ENCODE measurements at regions not wholly inside any gene's neighbourhood (a gene's known extent, or its start where the extent isn't known, plus 50 kb on each side); places are given as distances from the start of the nearest gene placed in this dataset.
A peak's percentile ranks its signal among the peaks of the same experiment; 100 is the strongest.
"Not testable (repeated sequence)": the region's sequence is repeated elsewhere in the genome, so short reads cannot be mapped to it uniquely, and the experiment has no call there.

DNA sequence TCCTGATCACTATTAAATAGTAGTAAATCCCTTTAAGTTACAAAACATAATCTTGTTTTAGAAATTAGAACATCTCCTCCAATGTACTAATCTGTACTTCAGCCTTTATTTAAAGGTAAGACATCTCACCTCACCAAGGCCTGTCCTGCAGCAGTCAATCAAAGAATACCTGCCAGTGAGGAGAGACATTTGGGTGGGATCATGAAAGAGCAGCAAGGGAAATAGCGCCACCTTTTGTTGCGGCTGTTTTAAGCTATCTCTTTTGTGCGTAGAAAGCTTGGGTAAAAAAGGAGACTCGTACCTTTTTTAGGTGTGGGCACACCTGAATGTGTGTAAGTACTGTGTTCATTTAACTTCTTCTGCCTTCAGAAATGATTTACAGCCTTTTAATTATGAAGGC, 117.8 kb upstream of the TMTC1 start:
- Histone ChIP-seq H3K4me1 (ENCODE audit: insufficient read depth, low read length) (no peaks in the 10 kb centered on the region), H3K27ac (ENCODE audit: low read depth, low read length) (no peak overlapping the region), H3K4me3 (ENCODE audit: low read length in 2 of 2) (no peak overlapping the region), H3K27me3 (ENCODE audit: insufficient read depth, low read length) (no peaks in the 10 kb centered on the region), H3K36me3 (ENCODE audit: insufficient read depth, low read length) (no peaks in the 10 kb centered on the region), H3K9me3 (ENCODE audit: control insufficient read depth in 1 of 2, low read length in 2 of 2) (no peaks in the 10 kb centered on the region)
- Mint-ChIP-seq H3K36me3 (no peaks in the 10 kb centered on the region), H3K4me3 (no peak overlapping the region), H3K27ac (no peak overlapping the region), H3K27me3 (no peaks in the 10 kb centered on the region), H3K9me3 (peaks cover 0 to 6% (median under 1%) of the 10 kb centered on the region in 8 donors), H3K4me1 (no peaks in the 10 kb centered on the region)
- DNase-seq = no peak
- intact Hi-C loops (cut with micrococcal nuclease) = no loop called here
- ChIA-PET CTCF (ENCODE audit: partially characterized antibody) (no interaction called here), POLR2A (ENCODE audit: partially characterized antibody) (no interaction called here)

DNA sequence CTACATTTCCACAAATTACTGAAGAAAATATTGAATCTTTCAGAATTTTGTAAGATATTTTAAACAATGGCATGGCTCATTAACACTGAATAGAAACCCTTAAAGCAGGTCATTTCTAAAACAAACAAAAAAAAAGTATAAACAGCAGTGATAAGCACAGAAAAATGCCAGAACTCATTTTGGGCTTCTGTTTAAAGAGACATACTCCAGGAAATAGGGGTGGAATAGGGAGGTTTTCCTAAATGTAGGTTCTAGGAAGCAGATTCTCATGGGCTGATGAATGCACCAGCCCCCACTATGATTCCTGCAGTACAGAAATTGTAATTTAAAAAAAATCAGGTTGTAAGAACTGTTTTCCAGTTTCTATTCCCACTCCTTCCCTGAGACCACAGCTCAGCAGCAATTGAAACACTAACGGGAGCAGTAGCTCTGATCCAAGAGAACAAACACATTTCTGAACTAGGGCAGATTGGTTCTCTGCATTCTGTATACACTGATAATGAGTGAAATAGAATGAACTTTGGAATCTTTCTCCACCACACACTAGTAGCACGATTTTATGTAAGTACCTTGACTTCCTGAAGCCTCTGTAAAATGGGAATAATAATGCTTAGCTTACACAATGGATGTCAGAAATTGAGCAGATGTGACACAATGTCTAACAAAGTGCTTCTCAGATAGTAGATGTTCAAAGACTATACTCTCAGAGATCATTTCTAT, 115.6 kb upstream of the TMTC1 start:
- CTCF ChIA-PET (ENCODE audit: partially characterized antibody) = no interaction called here
- no peak overlapping the region for H3K27ac ChIP-seq (ENCODE audit: low read depth, low read length)
- H3K36me3 ChIP-seq (ENCODE audit: insufficient read depth, low read length) = no peaks in the 10 kb centered on the region
- no peaks in the 10 kb centered on the region for H3K9me3 ChIP-seq (ENCODE audit: control insufficient read depth in 1 of 2, low read length in 2 of 2)
- no peak for DNase-seq
- no peak overlapping the region for H3K27ac Mint-ChIP-seq
- H3K27me3 Mint-ChIP-seq = no peaks in the 10 kb centered on the region
- POLR2A ChIA-PET (ENCODE audit: partially characterized antibody) = no interaction called here
- no peaks in the 10 kb centered on the region for H3K27me3 ChIP-seq (ENCODE audit: insufficient read depth, low read length)
- H3K4me3 ChIP-seq (ENCODE audit: low read length in 2 of 2) = no peak overlapping the region
- no peaks in the 10 kb centered on the region for H3K4me1 ChIP-seq (ENCODE audit: insufficient read depth, low read length)
- H3K36me3 Mint-ChIP-seq = no peaks in the 10 kb centered on the region
- H3K9me3 Mint-ChIP-seq = peaks cover 0 to 6% (median 0%) of the 10 kb centered on the region in 8 donors
- H3K4me3 Mint-ChIP-seq = no peak overlapping the region
- H3K4me1 Mint-ChIP-seq = no peaks in the 10 kb centered on the region
- intact Hi-C loops (cut with micrococcal nuclease) = no loop called here

DNA sequence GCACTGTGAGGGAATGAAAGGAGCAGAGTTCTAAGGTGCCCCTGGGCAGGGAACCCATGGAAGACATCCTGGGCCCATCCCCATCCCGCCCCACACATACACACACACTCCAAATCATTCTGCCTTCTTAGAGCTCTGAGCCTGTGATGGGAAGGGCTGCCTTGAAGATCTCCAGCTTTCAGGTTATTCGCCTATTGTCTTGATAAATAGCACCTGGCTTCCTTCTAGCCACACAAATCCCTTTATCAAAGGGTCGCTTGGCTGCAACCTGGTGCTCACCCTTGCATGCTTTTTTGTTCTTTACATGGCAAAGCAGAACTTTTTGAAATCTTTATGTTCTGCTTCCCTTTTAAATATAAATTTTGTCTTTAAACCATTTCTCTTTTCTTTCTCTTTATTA, 112.2 kb upstream of the TMTC1 start:
- CTCF ChIA-PET (ENCODE audit: partially characterized antibody) = no interaction called here
- Mint-ChIP-seq H3K4me3 (no peak overlapping the region), H3K9me3 (peaks cover 0 to 9% (median 2%) of the 10 kb centered on the region in 8 donors), H3K27ac (no peak overlapping the region), H3K4me1 (no peaks in the 10 kb centered on the region), H3K27me3 (no peaks in the 10 kb centered on the region), H3K36me3 (no peaks in the 10 kb centered on the region)
- Histone ChIP-seq H3K27ac (ENCODE audit: low read depth, low read length) (no peak overlapping the region), H3K4me1 (ENCODE audit: insufficient read depth, low read length) (no peaks in the 10 kb centered on the region), H3K27me3 (ENCODE audit: insufficient read depth, low read length) (no peaks in the 10 kb centered on the region), H3K36me3 (ENCODE audit: insufficient read depth, low read length) (no peaks in the 10 kb centered on the region), H3K4me3 (ENCODE audit: low read length in 2 of 2) (no peak overlapping the region), H3K9me3 (ENCODE audit: control insufficient read depth in 1 of 2, low read length in 2 of 2) (no peaks in the 10 kb centered on the region)
- intact Hi-C loops (cut with micrococcal nuclease) = no loop called here
- no peak for DNase-seq
- POLR2A ChIA-PET (ENCODE audit: partially characterized antibody) = no interaction called here

DNA sequence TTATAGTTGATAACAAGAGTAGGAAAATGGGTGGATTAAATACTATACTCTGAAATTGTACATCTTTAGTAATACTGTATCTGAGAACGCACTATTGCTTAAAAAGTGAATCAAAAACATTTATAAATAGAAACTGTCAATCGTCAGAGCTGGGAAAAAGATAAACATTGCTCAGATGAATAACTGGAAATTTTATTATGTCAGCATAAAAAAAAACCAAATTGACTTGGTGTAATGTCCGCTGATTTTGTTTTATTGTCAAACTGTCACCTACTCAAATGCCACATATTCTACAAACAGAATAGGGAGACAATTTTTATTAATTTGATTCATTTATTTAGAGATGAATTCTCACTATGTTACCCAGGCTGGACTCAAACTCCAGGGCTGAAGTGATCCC, 109.3 kb upstream of the TMTC1 start:
- intact Hi-C loops (cut with micrococcal nuclease) = no loop called here
- ChIA-PET POLR2A (ENCODE audit: partially characterized antibody) (no interaction called here), CTCF (ENCODE audit: partially characterized antibody) (no interaction called here)
- H3K27me3 Mint-ChIP-seq = no peaks in the 10 kb centered on the region
- H3K27ac Mint-ChIP-seq = no peak overlapping the region
- Histone ChIP-seq H3K9me3 (ENCODE audit: control insufficient read depth in 1 of 2, low read length in 2 of 2) (no peaks in the 10 kb centered on the region), H3K36me3 (ENCODE audit: insufficient read depth, low read length) (no peaks in the 10 kb centered on the region), H3K27me3 (ENCODE audit: insufficient read depth, low read length) (no peaks in the 10 kb centered on the region), H3K4me1 (ENCODE audit: insufficient read depth, low read length) (no peaks in the 10 kb centered on the region), H3K4me3 (ENCODE audit: low read length in 2 of 2) (no peak overlapping the region), H3K27ac (ENCODE audit: low read depth, low read length) (no peak overlapping the region)
- H3K4me1 Mint-ChIP-seq = no peaks in the 10 kb centered on the region
- DNase-seq = no peak
- H3K36me3 Mint-ChIP-seq = no peaks in the 10 kb centered on the region
- H3K9me3 Mint-ChIP-seq = peaks cover 0 to 17% (median 4%) of the 10 kb centered on the region in 8 donors
- no peak overlapping the region for H3K4me3 Mint-ChIP-seq

DNA sequence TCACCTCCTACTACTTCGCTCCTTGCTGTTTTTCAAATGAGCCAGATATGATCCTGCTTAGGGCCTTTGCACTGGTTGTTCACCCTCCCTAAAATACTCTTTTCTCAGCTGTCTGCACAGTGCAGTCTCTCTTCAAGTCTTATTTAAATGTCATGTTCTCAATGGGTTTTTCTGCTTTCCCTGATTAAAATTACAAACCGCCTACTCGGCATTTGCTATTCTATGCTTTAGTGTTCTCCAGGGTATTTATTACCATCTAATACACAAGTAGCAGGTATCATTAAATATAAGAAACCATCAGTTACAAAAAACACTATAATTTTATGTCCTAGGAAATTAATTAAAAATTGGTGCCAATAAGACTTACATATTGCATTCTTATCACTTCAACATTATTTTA, 108.0 kb upstream of the TMTC1 start:
- no peak overlapping the region for H3K27ac Mint-ChIP-seq
- CTCF ChIA-PET (ENCODE audit: partially characterized antibody) = no interaction called here
- no peaks in the 10 kb centered on the region for H3K36me3 Mint-ChIP-seq
- intact Hi-C loops (cut with micrococcal nuclease) = no loop called here
- peaks cover 0 to 19% (median 5%) of the 10 kb centered on the region in 8 donors for H3K9me3 Mint-ChIP-seq
- H3K27me3 Mint-ChIP-seq = no peaks in the 10 kb centered on the region
- H3K9me3 ChIP-seq (ENCODE audit: control insufficient read depth in 1 of 2, low read length in 2 of 2) = no peaks in the 10 kb centered on the region
- no peaks in the 10 kb centered on the region for H3K4me1 ChIP-seq (ENCODE audit: insufficient read depth, low read length)
- no peak overlapping the region for H3K4me3 ChIP-seq (ENCODE audit: low read length in 2 of 2)
- no peaks in the 10 kb centered on the region for H3K36me3 ChIP-seq (ENCODE audit: insufficient read depth, low read length)
- POLR2A ChIA-PET (ENCODE audit: partially characterized antibody) = no interaction called here
- no peaks in the 10 kb centered on the region for H3K27me3 ChIP-seq (ENCODE audit: insufficient read depth, low read length)
- no peak overlapping the region for H3K4me3 Mint-ChIP-seq
- DNase-seq = no peak
- H3K27ac ChIP-seq (ENCODE audit: low read depth, low read length) = no peak overlapping the region
- no peaks in the 10 kb centered on the region for H3K4me1 Mint-ChIP-seq

DNA sequence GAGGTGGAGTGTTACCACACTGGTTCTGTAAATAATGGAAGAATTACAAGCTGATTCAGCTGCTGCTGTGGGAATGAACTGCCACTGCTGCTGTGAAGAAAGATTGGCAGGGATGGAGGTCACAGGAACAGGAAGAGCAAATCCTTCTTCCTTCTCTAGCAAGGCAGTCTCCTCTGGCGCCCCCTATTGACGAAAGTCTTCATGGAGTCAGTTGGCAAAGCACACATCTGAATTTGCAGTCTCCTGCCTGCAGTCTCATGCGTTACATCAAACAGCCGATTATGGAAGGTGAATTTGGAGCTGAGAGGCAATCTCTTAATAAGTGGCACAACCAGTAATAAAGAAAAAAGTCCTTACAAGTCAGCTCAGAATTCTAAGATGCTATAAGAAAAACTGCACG, 106.0 kb upstream of the TMTC1 start:
- H3K4me3 Mint-ChIP-seq = no peak overlapping the region
- DNase-seq = no peak
- CTCF ChIA-PET (ENCODE audit: partially characterized antibody) = no interaction called here

DNA sequence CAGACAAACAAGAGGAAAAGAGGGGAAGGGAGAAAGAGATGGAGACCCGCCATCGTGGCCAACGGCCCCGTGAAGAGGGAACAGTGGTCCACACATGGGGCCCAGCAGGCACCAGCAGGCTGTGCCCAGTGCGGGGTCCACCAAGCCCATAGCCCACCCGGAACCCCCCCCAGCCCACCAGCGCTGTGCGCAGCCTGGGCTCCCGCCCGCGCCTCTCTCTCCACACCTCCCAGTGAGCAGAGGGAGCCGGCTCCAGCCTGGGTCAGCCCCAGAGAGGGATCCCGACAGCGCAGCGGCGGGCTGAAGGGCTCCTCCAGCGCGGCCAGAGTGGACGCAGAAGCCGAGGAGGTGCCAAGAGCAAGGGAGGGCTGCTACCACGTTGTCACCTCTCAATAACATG, 105.0 kb upstream of the TMTC1 start:
- H3K9me3 ChIP-seq (ENCODE audit: control insufficient read depth in 1 of 2, low read length in 2 of 2) = no peaks in the 10 kb centered on the region
- H3K27ac ChIP-seq (ENCODE audit: low read depth, low read length) = no peak overlapping the region
- H3K4me1 ChIP-seq (ENCODE audit: insufficient read depth, low read length) = no peaks in the 10 kb centered on the region
- Mint-ChIP-seq H3K9me3 (peaks cover 4 to 19% (median 9%) of the 10 kb centered on the region in 8 donors), H3K4me3 (no peak overlapping the region), H3K4me1 (no peaks in the 10 kb centered on the region), H3K27me3 (no peaks in the 10 kb centered on the region), H3K27ac (no peak overlapping the region), H3K36me3 (no peaks in the 10 kb centered on the region)
- H3K36me3 ChIP-seq (ENCODE audit: insufficient read depth, low read length) = no peaks in the 10 kb centered on the region
- ChIA-PET CTCF (ENCODE audit: partially characterized antibody) (no interaction called here), POLR2A (ENCODE audit: partially characterized antibody) (no interaction called here)
- H3K4me3 ChIP-seq (ENCODE audit: low read length in 2 of 2) = no peak overlapping the region
- intact Hi-C loops (cut with micrococcal nuclease) = no loop called here
- H3K27me3 ChIP-seq (ENCODE audit: insufficient read depth, low read length) = no peaks in the 10 kb centered on the region
- no peak for DNase-seq

More for the DNA sequence above, 106.0 kb upstream of the TMTC1 start:
- H3K36me3 ChIP-seq (ENCODE audit: insufficient read depth, low read length) = no peaks in the 10 kb centered on the region
- Mint-ChIP-seq H3K9me3 (peaks cover 1 to 15% (median 7%) of the 10 kb centered on the region in 8 donors), H3K36me3 (no peaks in the 10 kb centered on the region), H3K27me3 (no peaks in the 10 kb centered on the region), H3K27ac (no peak overlapping the region), H3K4me1 (no peaks in the 10 kb centered on the region)
- H3K27me3 ChIP-seq (ENCODE audit: insufficient read depth, low read length) = no peaks in the 10 kb centered on the region
- H3K4me1 ChIP-seq (ENCODE audit: insufficient read depth, low read length) = no peaks in the 10 kb centered on the region
- intact Hi-C loops (cut with micrococcal nuclease) = no loop called here
- no peak overlapping the region for H3K4me3 ChIP-seq (ENCODE audit: low read length in 2 of 2)
- POLR2A ChIA-PET (ENCODE audit: partially characterized antibody) = no interaction called here
- H3K9me3 ChIP-seq (ENCODE audit: control insufficient read depth in 1 of 2, low read length in 2 of 2) = no peaks in the 10 kb centered on the region
- no peak overlapping the region for H3K27ac ChIP-seq (ENCODE audit: low read depth, low read length)

DNA sequence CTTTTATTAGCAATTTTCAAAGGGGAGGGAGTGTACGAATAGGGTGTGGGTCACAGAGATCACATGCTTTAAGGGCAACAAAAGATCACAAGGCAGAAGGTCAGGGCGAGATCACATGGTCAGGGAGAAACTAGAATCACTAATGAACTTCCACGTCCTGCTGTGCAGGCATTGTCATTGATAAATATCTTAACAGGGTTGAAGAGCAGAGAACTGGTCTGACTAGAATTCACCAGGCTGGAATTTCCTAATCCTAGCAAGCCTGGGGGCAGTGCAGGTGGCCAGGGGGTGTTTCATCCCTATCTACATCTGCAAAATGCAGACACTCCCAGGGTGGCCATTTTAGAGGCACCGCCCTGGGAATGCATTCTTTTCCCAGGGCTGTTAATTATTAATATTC, 101.2 kb upstream of the TMTC1 start:
- H3K36me3 Mint-ChIP-seq; H3K9me3 ChIP-seq (ENCODE audit: control insufficient read depth in 1 of 2, low read length in 2 of 2); H3K36me3 ChIP-seq (ENCODE audit: insufficient read depth, low read length); POLR2A ChIA-PET (ENCODE audit: partially characterized antibody); CTCF ChIA-PET (ENCODE audit: partially characterized antibody); H3K4me3 Mint-ChIP-seq; intact Hi-C loops (cut with micrococcal nuclease); H3K4me1 ChIP-seq (ENCODE audit: insufficient read depth, low read length); H3K4me3 ChIP-seq (ENCODE audit: low read length in 2 of 2); DNase-seq; H3K27me3 Mint-ChIP-seq; H3K27ac ChIP-seq (ENCODE audit: low read depth, low read length); H3K27me3 ChIP-seq (ENCODE audit: insufficient read depth, low read length); H3K4me1 Mint-ChIP-seq: not testable (repeated sequence)
- peaks cover 4 to 20% (median 8%) of the 10 kb centered on the region in 8 donors for H3K9me3 Mint-ChIP-seq
- H3K27ac Mint-ChIP-seq = peak overlapping the region in 1 of 7 donors; percentile 38
